H1 (cell line): ENCODE measurements at regions not wholly inside any gene's neighbourhood (a gene's known extent, or its start where the extent isn't known, plus 50 kb on each side); places are given as distances from the start of the nearest gene placed in this dataset.

Experiments
- CTCF ChIA-PET: fragments of 300-600 bp; sonication (Branson Sonifier 250); formaldehyde crosslinking; loops from one replicate; lab custom pipeline; 2021; ENCODE audit not compliant: partially characterized antibody; lab: Charles Lee
- POLR2A ChIA-PET: fragments of 300-600 bp; sonication (Branson Sonifier 250); formaldehyde crosslinking; loops from one replicate; lab custom pipeline; 2021; ENCODE audit warnings: inconsistent platforms; ENCODE audit not compliant: partially characterized antibody; lab: Charles Lee
- DNase-seq, 2 experiments: peaks; one replicate each; pipeline versions ENCODE4 v3.0.0 to v3.0.0-alpha.2; 2010 to 2022; ENCODE audit warnings: low spot score in 2 of 2, low read depth in 1 of 2, mixed read lengths in 1 of 2
- FAIRE-seq: peaks from 2 replicates; lab custom pipeline; 2011; peaks lifted over from hg19 to GRCh38; lab: Jason Lieb, UNC
- H2AFZ ChIP-seq: 2 replicates; pipeline ENCODE4 v1.8.1; 2012; ENCODE audit warnings: low read length, inconsistent platforms
- H2AK5ac ChIP-seq: 2 replicates; pipeline ENCODE4 v1.6.1; 2013; ENCODE audit warnings: low read depth, low read length
- H2BK120ac ChIP-seq: replicated peaks from 2 replicates; pipeline ENCODE3; 2013; ENCODE audit warnings: low read depth, low read length, inconsistent platforms
- H2BK12ac ChIP-seq: 2 replicates; pipeline ENCODE4 v1.6.1; 2013; ENCODE audit warnings: low read depth, low read length
- H2BK15ac ChIP-seq: 2 replicates; pipeline ENCODE4 v1.6.1; 2013; ENCODE audit warnings: low read length
- H2BK20ac ChIP-seq: 2 replicates; pipeline ENCODE4 v1.6.1; 2013; ENCODE audit warnings: low read length
- H2BK5ac ChIP-seq: 2 replicates; pipeline ENCODE4 v1.6.1; 2013; ENCODE audit warnings: low read depth, low read length
- H3K14ac ChIP-seq: 2 replicates; pipeline ENCODE4 v1.6.1; 2013; ENCODE audit warnings: inconsistent platforms; ENCODE audit not compliant: insufficient read length
- H3K18ac ChIP-seq: 2 replicates; pipeline ENCODE4 v1.6.1; 2013; ENCODE audit warnings: low read length; ENCODE audit errors: extremely low read depth
- H3K23ac ChIP-seq: 2 replicates; pipeline ENCODE4 v1.6.1; 2013; ENCODE audit warnings: inconsistent platforms; ENCODE audit not compliant: insufficient read length
- H3K23me2 ChIP-seq: 2 replicates; pipeline ENCODE4 v1.6.1; 2013; ENCODE audit warnings: low read depth, low read length
- H3K27ac ChIP-seq: 2 replicates; pipeline ENCODE4 v1.6.1; 2011; ENCODE audit warnings: low read depth, low read length, inconsistent platforms
- H3K27me3 ChIP-seq, 4 experiments: replicated peaks in 1 of 4; 1 replicate in 1 of 4; 2 replicates in 3 of 4; pipeline versions ENCODE4 v1.6.1 to v1.8.1; 2011 to 2013; ENCODE audit warnings: low read length in 3 of 4, mild to moderate bottlenecking in 3 of 4, inconsistent platforms in 2 of 4, mixed read lengths in 2 of 4, moderate library complexity in 1 of 4; ENCODE audit not compliant: control insufficient read depth in 3 of 4, insufficient read depth in 3 of 4; ENCODE audit errors: extremely low read depth in 1 of 4
- H3K36me3 ChIP-seq, 4 experiments: 2 replicates each; pipeline versions ENCODE4 v1.6.1 to v1.8.1; 2011 to 2013; ENCODE audit warnings: mild to moderate bottlenecking in 4 of 4, low read length in 3 of 4, moderate library complexity in 2 of 4, control low read depth in 1 of 4, inconsistent platforms in 1 of 4; ENCODE audit not compliant: insufficient read depth in 4 of 4, control insufficient read depth in 2 of 4
- H3K4ac ChIP-seq: replicated peaks from 2 replicates; pipeline ENCODE3; 2013; ENCODE audit warnings: low read length, low read depth, mixed read lengths, inconsistent platforms; ENCODE audit not compliant: insufficient read length
- H3K4me1 ChIP-seq, 4 experiments: replicated peaks in 1 of 4; 1 replicate in 1 of 4; 2 replicates in 3 of 4; pipeline versions ENCODE4 v1.6.1 to v1.8.1; 2011 to 2013; ENCODE audit warnings: low read length in 3 of 4, inconsistent platforms in 2 of 4, mixed read lengths in 1 of 4; ENCODE audit not compliant: insufficient read depth in 4 of 4, control insufficient read depth in 3 of 4
- H3K4me2 ChIP-seq, 2 experiments: 2 replicates each; pipeline versions ENCODE4 v1.6.1 to v1.8.1; 2011 to 2013; ENCODE audit warnings: low read depth in 2 of 2, low read length in 2 of 2, control low read depth in 1 of 2, inconsistent platforms in 1 of 2, mild to moderate bottlenecking in 1 of 2; ENCODE audit not compliant: insufficient read depth in 1 of 2
- H3K4me3 ChIP-seq, 4 experiments: fragments of 200-600, 300-600 bp in 1 of 4; sonication (generic), shearing (Covaris generic), sonication (Bioruptor Twin) in 1 of 4; 2 replicates each; pipeline versions ENCODE4 v1.5.1 to v1.8.1; 2011 to 2016; ENCODE audit warnings: low read length in 4 of 4, low read depth in 3 of 4, control low read depth in 2 of 4, inconsistent platforms in 2 of 4, mild to moderate bottlenecking in 2 of 4, mixed read lengths in 1 of 4, moderate library complexity in 1 of 4; ENCODE audit not compliant: insufficient read depth in 2 of 4; ENCODE audit errors: extremely low read depth in 1 of 4
- H3K56ac ChIP-seq: replicated peaks from 2 replicates; pipeline ENCODE3; 2013; ENCODE audit warnings: low read depth, mild to moderate bottlenecking, mixed read lengths, low read length, inconsistent platforms; ENCODE audit not compliant: insufficient read length
- H3K79me1 ChIP-seq: 2 replicates; pipeline ENCODE4 v1.6.1; 2013; ENCODE audit warnings: low read depth, low read length, control low read depth
- H3K79me2 ChIP-seq, 2 experiments: 2 replicates each; pipeline versions ENCODE4 v1.6.1 to v1.8.1; 2012 to 2013; ENCODE audit warnings: low read length in 2 of 2, mild to moderate bottlenecking in 2 of 2, inconsistent platforms in 1 of 2; ENCODE audit not compliant: insufficient read depth in 2 of 2, control insufficient read depth in 1 of 2
- H3K9ac ChIP-seq, 4 experiments: replicated peaks in 1 of 4; 1 replicate in 1 of 4; 2 replicates in 3 of 4; pipeline versions ENCODE4 v1.6.1 to v1.8.1; 2011 to 2013; ENCODE audit warnings: low read depth in 3 of 4, low read length in 3 of 4, control low read depth in 2 of 4, mild to moderate bottlenecking in 2 of 4, moderate library complexity in 2 of 4, inconsistent platforms in 1 of 4; ENCODE audit errors: extremely low read depth in 1 of 4
- H3K9me3 ChIP-seq, 2 experiments: 2 replicates each; pipeline versions ENCODE4 v1.6.1 to v1.8.1; 2012 to 2013; ENCODE audit warnings: mild to moderate bottlenecking in 2 of 2, moderate library complexity in 2 of 2, control low read depth in 1 of 2, inconsistent platforms in 1 of 2, low read depth in 1 of 2, low read length in 1 of 2, mixed read lengths in 1 of 2; ENCODE audit not compliant: insufficient read depth in 2 of 2
- H4K20me1 ChIP-seq, 2 experiments: replicated peaks in 1 of 2; 2 replicates each; pipeline versions ENCODE3 to v1.8.1; 2011 to 2013; ENCODE audit warnings: inconsistent platforms in 2 of 2, low read length in 2 of 2, mild to moderate bottlenecking in 1 of 2; ENCODE audit not compliant: insufficient read depth in 2 of 2, control insufficient read depth in 1 of 2
- H4K5ac ChIP-seq: 2 replicates; pipeline ENCODE4 v1.6.1; 2013; ENCODE audit warnings: low read length, low read depth, mixed read lengths, inconsistent platforms; ENCODE audit not compliant: insufficient read length
- H4K8ac ChIP-seq: 2 replicates; pipeline ENCODE4 v1.8.0; 2013; ENCODE audit warnings: mild to moderate bottlenecking, moderate library complexity, low read length, inconsistent platforms; ENCODE audit not compliant: insufficient read depth; ENCODE audit errors: extremely low read depth
- H4K91ac ChIP-seq: replicated peaks from 2 replicates; pipeline ENCODE3; 2013; ENCODE audit warnings: low read length, mixed read lengths, inconsistent platforms; ENCODE audit not compliant: insufficient read length
- EGR1 ChIP-seq: IDR thresholded peaks from 2 replicates; pipeline ENCODE4 v1.6.1; 2011; ENCODE audit warnings: low read depth, low read length, borderline replicate concordance
- GABPA ChIP-seq: IDR thresholded peaks from 2 replicates; pipeline ENCODE4 v1.6.1; 2011; ENCODE audit warnings: mild to moderate bottlenecking, low read length, moderate library complexity, borderline replicate concordance; ENCODE audit not compliant: insufficient read depth
- SUZ12 ChIP-seq: fragments of 200-600 bp; sonication (generic); IDR thresholded peaks from 2 replicates; pipeline ENCODE4 v1.6.1; 2012; ENCODE audit warnings: mild to moderate bottlenecking, inconsistent platforms, low read length, moderate library complexity, mixed read lengths
- ZNF274 ChIP-seq: IDR thresholded peaks from 2 replicates; pipeline ENCODE4 v1.7.0; 2012; ENCODE audit warnings: low read length, borderline replicate concordance; ENCODE audit errors: extremely low read depth
- WGBS, 2 experiments: shearing (Covaris generic) in 1 of 2; methylation state at CpG; one replicate each; pipeline versions ENCODE4 v1.1.6 to v1.1.7; 2013 to 2015; ENCODE audit warnings: low lambda C conversion rate in 2 of 2, mixed read lengths in 2 of 2, inconsistent platforms in 1 of 2, low coverage in 1 of 2, missing lambda C conversion rate in 1 of 2; ENCODE audit not compliant: insufficient replicate concordance in 2 of 2, insufficient coverage in 1 of 2, insufficient read length in 1 of 2; ENCODE audit errors: extremely low coverage in 1 of 2, missing lambda C conversion rate in 1 of 2; 5-methylcytosine and 5-hydroxymethylcytosine counted together
- TF ChIP-seq, protein P1 (sequence below): IDR thresholded peaks from 2 replicates; pipeline ENCODE4 v1.6.1; 2011; ENCODE audit warnings: low read length, improper control_type of control experiment

DNA sequence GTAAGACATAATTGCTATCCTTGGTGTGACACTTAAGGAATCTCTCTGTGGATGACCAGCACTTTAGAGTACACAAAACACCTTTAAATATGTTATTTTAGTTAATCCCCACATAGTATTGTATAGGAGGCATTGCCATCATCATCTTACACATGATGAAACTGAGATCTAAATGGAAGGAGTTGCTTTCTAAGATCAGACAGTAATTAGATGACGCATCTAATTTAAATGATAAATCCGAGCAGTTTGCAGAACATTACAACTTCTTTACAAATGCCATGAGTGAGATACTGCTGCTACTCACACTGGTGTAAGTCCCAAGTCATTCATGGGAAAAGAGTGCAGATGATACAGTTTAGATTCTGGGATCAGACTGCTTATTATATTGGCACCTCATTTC lies 431.9 kb downstream of the MFSD1 start:
- Histone ChIP-seq H3K4me1 (0 out of 7 replicates have a peak, but pooled peaks cover 0 to 5% (median 1%) of the 10 kb centered on the region in 4 experiments), H3K27ac (no peak overlapping the region)
- TF ChIP-seq EGR1 (no peak), ZNF274 (no peak), SUZ12 (no peak), GABPA (no peak)
- TF ChIP-seq, protein P1, sequence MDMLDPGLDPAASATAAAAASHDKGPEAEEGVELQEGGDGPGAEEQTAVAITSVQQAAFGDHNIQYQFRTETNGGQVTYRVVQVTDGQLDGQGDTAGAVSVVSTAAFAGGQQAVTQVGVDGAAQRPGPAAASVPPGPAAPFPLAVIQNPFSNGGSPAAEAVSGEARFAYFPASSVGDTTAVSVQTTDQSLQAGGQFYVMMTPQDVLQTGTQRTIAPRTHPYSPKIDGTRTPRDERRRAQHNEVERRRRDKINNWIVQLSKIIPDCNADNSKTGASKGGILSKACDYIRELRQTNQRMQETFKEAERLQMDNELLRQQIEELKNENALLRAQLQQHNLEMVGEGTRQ, result no peak

More for the DNA sequence above, 431.9 kb downstream of the MFSD1 start:
- Histone ChIP-seq H3K36me3 (no peaks in the 10 kb centered on the region), H3K79me2 (no peaks in the 10 kb centered on the region), H3K27me3 (no peaks in the 10 kb centered on the region), H3K14ac (no peak overlapping the region), H2AK5ac (no peak overlapping the region), H3K56ac (no peak overlapping the region), H4K91ac (no peak overlapping the region), H3K4ac (no peak overlapping the region), H3K18ac (no peak overlapping the region), H2BK20ac (no peak overlapping the region), H3K79me1 (no peaks in the 10 kb centered on the region), H4K8ac (no peak overlapping the region), H2BK120ac (no peak overlapping the region), H3K23ac (no peak overlapping the region), H3K23me2 (no peaks in the 10 kb centered on the region), H4K20me1 (no peaks in the 10 kb centered on the region), H4K5ac (no peak overlapping the region), H3K9ac (no peak overlapping the region), H3K4me2 (no peak overlapping the region), H2BK15ac (no peak overlapping the region), H2AFZ (no peak overlapping the region), H2BK5ac (no peak overlapping the region), H3K4me3 (no peak overlapping the region), H3K9me3 (0 out of 4 replicates have a peak, but pooled peaks cover 0 to 4% of the 10 kb centered on the region in 2 experiments), H2BK12ac (no peak overlapping the region)
- FAIRE-seq, result no peak
- ChIA-PET CTCF (no interaction called here), POLR2A (no interaction called here)
- WGBS, 2 experiments, result 85% methylated on average over 2 of the region's 2 CpGs; no CpG with 5 or more reads in 1 of the 2 experiments
- DNase-seq, result no peak
